ENCODE measurements at regions not wholly inside any gene's neighbourhood (a gene's known extent, or its start where the extent isn't known, plus 50 kb on each side); places are given as distances from the start of the nearest gene placed in this dataset.

DNA sequence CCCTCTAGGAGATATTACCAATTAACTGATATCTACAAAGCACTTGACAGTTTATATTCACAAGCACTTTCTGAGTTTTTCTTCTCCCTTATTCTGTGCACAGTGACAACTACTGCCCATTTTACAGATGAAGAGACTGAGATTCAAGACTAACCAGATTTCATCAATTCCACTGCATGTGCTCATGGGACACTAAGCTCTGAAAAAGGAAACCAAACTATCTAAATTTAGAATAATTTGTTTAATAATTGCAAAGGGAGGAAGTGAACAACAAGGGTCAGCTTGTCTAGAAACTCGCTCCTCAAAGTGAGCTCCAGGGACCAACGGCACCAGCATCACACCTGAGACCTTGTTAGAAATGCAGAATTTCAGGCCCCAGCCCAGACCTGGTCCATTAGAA, 50.8 kb upstream of the MYLIP start:
- no peak for DNase-seq

DNA sequence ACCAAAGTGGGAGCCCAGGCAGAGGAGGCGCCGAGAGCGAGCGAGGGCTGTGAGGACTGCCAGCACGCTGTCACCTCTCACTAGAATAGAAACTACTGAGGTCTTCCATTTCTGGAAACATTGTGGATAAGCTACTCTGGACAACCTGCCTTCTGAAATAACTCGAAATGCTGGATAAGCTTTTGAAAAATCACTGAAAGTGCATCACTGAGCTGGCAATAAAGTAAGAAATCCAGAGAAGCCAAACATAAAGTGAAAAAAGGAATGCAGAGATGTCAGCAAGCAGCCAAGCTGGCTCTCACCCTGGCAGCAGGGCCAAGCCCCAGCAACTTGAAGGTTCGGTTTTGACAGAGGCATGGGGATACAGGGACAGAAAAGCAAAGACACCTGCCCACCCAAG, 59.2 kb upstream of the MYLIP start:
- DNase-seq = no peak

DNA sequence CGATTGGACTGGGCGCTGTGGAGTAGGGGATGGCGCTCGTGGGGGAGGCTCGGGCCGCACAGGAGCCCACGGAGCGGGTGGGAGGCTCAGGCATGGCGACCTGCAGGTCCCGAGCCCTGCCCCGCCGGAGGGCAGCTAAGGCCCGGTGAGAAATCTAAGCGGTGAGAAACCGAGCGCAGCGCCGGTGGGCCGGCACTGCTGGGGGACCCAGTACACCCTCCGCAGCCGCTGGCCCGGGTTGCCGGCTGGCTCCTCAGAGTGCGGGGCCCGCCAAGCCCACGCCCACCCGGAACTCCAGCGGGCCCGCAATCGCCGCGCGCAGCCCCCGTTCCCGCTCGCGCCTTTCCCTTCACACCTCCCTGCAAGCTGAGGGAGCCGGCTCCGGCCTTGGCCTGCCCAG, 59.7 kb upstream of the MYLIP start:
- DNase-seq = no peak

DNA sequence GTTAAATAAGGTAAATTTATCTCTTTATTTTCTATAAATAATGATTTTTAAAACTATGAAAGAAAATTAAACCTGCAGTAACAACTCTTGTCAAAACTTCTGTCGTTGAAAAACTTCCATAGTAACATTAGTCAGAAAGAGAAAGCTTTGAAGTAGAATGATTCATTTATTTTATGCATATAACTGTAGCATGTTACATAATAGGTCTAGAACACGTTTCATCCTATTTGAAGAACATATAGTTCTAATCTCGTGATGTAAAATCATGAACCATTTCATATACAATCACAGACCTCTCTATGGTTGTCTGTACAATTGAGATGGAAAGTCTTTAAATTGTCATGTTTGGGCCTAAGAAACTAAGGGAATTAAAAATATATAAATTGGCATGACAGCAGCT, 61.3 kb upstream of the MYLIP start:
- DNase-seq = no peak

DNA sequence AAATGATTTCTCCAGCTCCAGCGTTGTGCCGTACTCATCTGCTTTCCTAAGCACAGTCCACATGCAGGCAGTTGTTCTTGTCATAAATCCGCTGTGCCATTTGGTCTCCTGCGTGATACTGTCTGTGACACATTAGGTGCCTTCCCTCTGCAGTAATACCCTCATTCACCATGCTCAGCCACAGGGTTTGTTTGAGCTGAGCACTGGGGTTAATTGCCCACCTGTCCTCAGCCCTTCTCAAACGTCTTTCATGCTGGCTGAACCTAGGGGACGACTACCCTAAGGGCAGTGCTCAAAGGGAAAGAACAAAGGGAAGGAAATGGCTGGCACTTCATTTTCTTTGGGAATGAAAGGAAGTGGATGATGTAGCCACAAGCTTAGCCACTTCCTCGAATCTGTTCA, 64.2 kb upstream of the MYLIP start:
- peak; percentile 5 for DNase-seq

DNA sequence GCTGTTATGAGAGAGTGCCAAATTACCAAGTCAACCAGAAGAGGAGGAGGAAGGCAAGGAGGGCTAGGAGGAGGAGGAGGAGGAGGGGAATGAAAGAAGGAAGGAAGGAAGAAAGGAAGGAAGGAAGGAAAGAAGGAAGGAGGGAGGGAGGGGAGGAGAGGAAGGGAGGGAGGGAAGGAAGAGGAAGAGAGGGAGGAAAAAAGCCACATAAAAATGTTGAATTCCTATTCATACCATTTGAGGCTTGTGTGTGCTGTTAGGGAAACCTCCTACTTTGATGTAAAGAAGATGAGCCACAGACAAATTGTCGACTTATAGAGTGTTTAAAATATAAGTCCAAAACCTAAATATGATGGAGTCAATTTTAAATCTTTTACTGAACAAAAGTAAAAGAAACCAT, 65.3 kb upstream of the MYLIP start:
- no peak for DNase-seq

DNA sequence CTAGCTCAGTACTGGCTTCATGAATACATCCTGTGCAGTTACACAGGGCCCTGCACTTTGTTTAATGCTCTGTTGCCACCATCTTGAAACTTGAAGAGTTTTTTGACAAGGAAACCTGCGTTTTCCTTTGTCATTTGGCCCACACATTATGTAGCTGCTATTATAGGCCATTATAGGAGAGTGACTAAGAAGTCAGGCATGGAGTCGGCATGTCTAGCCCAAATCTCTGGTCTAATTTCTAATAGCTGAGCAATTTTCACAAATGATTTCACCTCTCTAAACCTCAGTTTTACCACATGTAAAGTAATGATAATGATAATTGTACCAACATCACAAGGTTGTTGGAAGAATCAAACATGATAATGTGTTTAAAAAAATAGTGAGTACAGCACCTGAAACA, 67.1 kb upstream of the MYLIP start:
- no peak for DNase-seq

DNA sequence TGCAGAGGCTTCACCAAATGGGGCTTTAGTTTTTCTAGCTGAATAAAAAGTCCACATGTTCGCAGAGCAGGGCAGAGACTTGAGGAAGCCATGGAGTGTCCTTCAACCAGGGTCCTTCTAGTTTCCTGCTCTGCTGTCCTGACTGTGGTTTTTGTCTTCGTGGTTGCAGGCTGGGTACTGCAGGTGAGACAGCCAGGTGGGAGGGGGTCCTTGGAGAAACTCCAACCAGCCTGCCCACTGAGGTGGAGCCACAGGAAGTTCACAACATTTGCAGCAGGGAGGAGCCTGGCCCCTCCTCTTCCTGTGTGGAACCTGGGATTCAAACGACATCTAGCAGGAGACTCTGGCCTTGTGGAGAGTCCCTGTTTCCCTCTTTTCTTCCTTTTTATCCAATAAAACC, 68.8 kb upstream of the MYLIP start:
- DNase-seq = no peak

DNA sequence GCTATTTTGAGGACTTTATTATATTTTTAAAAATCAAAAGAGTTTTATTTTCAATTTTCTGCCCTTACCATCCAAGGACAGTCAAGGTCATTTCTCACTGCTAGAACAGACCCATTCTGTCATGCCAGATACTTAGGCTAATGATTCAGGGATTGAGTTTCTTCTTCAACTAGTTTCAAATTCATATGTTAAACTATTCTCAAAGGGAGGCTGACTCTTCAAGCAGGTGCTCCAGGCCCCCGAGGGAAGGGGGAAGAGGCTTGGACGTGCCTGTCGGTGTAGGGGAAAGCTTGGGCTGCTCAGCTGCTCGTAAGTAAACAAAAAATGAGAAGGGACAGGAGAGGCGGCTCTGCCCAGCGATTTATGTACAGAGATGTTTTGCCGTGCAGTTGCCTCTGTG, 69.4 kb upstream of the MYLIP start:
- DNase-seq = no peak

DNA sequence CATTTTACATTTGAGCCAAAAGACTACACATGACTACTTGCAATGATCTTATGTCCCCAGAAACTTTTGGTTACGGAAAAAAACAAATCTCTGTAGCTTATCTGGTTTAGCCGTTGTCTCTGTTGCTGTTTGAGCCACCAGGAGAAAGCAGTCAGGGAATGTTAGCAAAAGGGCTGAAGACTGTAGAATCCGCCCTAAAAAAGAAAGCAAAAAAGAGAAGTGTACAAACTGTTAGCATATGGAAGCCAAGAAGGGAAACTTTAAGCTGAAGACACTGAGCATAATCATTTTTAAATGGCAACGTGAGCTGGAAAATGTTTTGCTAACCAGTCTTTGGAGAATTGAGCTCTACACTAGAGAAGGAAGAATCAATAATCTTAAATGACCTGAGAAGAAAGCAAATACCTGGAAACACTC, 69.9 kb upstream of the MYLIP start:
- no peak for DNase-seq

DNA sequence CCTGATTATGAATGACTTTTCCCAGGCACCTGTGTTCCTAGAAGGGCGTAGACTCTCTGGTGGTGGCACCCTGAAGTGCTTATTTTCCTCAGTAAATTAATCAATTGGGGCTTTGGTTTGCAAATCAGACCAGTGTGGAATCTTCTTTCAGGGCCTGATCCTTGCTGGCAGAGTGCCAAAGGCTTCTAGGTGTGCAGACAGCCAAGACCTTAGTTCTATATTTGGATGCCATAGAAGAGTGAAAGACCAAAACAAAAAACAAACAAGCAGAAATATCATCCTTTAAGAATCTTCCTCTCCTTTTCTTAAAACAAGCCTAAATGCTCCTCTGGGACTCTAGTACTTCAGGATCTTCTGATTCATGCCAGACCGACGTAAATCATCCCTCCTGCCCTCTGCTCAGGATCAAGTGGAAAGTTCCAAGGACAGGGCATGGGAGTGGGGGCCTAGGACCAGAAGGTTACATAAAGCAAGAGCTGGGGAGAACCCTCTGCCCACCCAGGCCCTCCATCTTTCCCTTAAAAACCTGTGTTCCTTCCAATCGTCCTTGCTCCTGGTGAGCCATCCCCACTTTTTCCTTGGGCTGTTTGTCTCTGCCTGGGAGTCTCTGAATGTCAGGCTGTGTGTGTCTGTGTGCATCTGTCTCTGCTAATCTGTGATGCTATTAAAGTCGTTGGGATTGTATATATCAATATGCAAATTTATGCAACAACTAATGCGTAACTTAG, 70.5 kb upstream of the MYLIP start:
- DNase-seq = peak; percentile 10

DNA sequence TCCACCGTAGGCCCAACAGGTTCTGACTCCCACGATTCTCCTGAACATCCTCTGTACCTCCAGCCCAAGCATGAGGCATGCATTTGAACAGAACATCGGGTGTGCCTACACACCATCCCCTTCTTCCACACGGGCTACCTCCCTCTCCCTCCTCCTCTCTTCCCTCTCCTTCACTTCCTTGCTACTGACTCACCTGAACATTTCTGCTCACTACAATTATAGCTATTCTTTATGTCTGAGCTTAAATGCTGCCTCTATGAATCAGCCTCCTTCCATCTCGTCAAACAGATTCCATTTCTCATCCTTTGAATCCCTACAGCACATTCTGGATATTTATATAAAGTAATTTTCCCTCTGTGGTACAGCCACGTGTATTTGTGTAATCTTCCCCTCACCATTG, 71.4 kb upstream of the MYLIP start:
- no peak for DNase-seq

DNA sequence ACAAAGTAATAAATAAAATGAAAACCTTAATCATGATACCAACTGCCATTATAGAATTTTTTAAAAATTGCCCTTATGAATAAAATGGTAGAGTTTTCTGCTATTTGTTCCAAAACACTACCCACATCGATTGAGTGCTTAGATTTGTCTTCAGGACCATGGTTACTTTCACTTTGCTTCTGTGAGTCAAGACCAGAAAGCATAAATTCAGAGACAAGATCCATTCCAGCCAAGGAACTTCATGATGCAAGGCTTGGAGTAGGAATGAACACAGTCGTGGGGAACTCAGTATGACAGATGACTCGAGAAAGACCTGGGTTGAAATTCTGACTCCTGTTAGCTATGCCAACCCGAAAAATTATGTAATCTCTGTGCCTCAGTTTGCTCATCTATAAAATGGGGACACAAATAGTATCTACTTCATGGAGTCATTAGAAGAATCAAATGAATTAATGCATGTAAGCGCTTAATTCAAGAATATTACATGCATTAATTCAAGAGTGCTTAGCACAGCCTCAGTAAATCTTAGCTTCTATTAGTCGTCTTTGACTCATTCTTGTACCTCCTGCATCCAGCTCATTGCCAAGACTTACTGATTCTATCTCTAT, 72.5 kb upstream of the MYLIP start:
- no peak for DNase-seq

DNA sequence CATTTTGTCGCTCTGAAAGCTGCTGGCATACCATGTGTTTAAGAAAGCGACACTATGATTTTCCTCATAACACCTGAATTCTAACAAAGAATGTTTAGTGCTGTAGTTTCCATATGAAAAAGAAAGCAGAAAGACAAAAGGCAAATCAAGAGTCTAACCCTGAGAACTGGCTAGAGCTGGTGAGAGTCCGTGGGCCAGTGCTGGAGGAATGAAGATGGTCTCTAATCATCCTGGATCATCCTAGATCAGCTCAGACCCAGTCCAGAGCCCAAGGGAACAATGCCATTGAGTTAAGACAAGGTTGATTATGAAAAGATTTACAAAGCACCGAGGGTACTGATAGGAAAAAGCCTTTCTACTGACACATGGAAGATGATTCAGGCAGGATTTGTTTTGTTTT, 73.0 kb upstream of the MYLIP start:
- no peak for DNase-seq

DNA sequence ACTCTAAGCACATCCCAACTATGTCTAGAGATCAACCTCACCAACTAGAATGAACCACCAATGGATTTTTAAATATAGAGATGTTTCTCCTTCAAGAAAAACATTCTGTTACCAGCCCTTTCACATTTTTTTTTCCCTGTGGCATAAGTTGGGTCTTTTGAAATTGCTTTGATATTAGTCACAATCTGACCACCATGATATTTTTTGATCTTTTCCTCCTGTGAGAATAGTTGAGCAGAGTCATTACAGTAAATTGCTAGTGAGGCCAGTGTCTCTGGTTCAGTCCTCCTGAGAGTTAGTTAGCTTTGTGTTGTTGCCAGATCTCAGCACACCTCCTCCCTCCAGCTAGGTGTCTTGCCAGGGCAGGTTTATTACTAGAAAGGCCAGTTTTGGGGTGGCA, 79.7 kb upstream of the MYLIP start:
- DNase-seq = no peak

DNA sequence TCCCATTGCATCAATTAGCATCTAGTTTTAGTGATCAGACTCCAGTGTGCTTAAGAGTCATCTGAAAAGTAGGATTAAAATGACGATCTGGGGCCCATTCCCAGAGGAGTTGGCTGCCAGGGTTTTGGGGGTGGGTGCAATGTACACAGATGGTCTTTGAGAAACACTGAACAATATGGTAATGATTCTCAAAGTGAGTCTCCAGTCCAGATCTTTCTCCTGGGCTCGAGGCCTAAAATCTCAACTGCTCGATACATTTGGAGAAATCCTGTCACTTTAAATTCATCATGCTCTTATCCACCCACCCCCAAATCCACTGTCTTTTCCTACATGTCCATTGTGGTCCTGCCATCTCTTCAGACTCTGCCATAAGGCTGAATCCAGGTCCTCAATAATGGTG, 80.7 kb upstream of the MYLIP start:
- DNase-seq = no peak

DNA sequence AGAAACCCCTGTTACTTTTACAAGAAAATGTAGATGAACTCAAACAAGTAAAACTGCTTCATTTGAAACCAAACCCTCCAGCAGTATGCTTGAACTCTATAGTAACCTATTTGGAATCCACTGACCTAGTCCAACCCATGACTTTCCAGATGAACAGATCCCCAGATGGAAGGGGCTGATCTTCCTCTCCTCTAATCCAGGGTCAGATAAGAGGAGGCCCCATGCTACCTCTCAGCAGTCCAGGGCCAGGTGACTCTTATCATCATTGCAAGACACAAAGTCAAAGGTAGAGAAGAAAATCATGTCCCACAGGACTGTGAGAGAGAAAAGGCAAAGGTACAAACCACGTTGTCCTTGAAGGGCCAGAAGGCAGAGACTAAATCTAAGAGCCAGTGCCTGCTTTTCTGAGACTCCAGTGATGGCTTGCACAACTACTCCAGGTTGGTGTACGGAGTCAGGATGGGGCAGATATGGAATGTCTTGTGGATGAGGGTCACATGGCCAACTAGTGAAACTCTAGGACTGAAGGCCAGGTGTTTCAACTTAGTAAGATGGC, 81.4 kb upstream of the MYLIP start:
- DNase-seq = no peak

DNA sequence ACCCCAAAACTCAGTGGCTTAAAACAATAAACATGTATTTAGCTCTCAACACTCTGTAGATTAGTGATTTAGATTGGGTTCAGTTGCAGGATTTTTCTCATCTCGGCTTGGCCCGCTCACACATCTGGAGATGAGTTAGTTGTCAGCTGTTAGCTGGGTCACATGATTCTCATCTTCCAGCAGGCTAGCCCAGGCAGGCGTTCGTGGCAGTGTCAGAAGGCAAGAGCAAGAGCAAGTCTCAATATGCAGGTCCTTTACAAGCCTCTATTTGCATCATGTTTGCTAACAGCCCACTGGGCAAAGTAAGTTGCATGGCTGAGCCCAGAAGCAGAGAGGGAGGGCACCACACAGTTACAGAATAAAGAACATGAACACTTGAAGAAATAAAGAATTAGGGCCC, 83.6 kb upstream of the MYLIP start:
- DNase-seq = no peak

DNA sequence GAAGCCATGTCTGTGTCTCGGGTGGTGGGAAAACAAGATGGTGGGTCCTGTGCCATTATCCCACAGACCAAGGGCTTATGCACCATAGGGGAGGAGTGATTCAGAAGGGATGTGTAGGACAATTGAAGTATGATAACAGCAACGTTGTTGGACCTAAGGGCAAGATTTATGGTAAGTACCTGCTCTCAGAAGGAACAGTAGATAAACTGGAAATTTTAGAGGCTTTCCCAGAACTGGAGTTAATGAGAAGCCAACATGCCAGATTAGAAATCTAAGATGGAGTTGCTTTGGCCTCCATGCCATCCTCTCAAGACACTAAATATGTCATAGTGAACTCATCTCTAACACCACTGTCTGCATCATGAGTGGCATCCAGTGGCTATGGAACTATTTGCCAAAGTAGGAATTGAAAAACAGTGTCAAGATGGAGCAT, 84.7 kb upstream of the MYLIP start:
- no peak for DNase-seq

DNA sequence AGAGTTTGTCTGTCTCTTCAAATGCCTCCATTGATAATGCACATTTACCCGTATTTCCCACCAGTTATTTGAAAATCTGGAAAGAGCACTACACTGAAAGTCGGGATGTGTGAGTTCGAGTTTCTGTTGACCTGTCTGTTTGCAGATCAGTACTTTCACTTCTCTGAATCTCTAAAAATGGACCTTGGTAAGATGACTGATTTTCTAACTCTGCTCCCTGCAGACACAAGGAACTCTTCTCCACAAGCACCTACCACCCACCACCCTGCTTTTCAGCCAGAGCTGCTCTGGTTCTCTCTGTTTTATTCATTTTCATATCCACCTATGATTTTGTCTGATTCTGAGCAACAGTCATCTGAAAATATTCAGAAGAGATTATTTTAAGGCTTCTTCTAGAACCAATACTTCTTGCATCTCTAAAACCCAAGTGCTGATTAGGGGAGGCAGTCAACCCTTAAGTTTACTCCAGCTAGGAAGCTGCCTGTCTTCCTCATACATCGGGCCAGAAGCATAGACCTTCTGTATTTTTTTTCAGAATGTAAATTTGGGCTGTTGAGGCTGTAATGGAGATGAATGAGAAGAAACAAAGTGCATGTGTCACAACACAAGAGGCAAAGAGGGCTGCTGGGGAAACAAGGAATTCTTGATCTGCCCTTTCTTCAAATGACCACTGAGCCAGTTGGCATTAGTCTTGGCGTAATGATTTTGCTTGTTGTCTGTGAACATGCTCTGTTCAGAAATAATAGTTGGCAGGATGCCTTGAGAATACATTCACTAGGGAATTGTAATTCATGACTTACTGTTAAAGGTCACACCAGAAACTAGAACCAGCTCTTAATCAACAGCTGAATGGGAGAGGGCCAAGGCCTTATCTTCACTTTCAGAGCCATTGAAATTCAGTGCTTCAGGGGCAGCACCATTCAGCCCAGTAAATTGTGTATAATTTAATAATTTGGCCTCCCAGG, 85.4 kb upstream of the MYLIP start:
- peak; percentile 9 for DNase-seq

DNA sequence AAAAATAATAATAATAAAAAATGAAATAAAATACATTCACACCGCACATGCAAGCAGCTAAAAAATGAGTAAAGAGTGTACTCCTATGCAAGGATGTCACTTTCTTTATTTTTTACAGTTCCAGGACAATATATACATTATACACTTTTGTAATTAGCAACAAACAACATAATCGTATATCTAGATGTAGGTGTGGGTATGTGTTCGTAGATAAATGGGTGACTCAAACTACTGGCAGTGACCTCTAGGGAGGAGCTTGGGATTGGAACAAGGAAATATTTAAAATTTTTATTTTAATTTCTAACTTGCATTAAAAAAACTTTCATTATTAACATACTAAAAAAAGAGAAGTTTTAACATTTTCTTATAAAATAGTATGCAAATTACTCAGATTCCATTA, 86.1 kb upstream of the MYLIP start:
- DNase-seq = no peak

DNA sequence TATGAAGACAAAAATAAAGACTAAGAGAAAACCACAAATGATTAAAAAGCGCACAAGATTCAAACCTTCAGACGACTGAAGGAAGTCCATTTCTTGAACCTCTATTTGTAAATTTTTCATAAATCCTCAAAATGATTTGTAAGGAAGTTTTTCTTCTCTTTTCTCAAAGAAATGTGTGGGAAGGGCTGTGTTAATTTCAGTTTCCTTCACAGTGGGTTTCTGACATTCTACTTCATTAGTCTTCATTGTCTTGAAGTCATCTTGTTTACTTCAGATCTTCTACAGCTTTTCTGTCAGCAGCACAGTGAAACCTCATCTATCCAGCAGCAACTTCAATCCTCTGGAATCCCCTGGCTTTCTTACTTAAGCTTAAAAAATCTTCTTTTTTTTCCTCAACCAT, 87.6 kb upstream of the MYLIP start:
- DNase-seq = no peak

DNA sequence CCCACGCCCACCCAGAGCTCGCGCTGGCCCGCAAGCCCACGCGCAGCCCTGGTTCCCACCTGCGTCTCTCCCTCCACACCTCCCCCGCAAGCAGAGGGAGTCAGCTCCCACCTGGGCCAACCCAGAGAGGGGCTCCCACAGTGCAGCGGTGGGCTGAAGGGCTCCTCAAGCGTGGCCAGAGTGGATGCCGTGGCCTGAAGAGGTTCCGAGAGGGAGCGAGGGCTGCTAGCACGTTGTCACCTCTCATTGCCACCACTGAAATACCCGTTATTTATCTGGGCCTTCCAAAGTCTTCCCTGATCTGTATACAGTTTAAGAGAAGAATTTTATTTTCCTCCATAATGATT, 88.3 kb upstream of the MYLIP start:
- no peak for DNase-seq
